ENCODE measurements at regions not wholly inside any gene's neighbourhood (a gene's known extent, or its start where the extent isn't known, plus 50 kb on each side); places are given as distances from the start of the nearest gene placed in this dataset.

- Histone ChIP-seq H3K9ac (no peak overlapping the region), H3K4me1 (no peaks in the 10 kb centered on the region), H3K9me3 (replicated peaks in 1 of 11) (no peaks in the 10 kb centered on the region), H3K36me3 (no peaks in the 10 kb centered on the region), H3K27ac (no peak overlapping the region), H3K4me3 (no peak overlapping the region), H3K4me2 (no peak overlapping the region), H3K27me3 (no peaks in the 10 kb centered on the region), H4K20me1 (no peaks in the 10 kb centered on the region)
- no peak for TF ChIP-seq Cebpa-rat (IDR thresholded peaks at IDR 0.05)
Measured at GRCh38 chr10:10584161-10584560, 433.5 kb upstream of the CELF2 start.

DNA sequence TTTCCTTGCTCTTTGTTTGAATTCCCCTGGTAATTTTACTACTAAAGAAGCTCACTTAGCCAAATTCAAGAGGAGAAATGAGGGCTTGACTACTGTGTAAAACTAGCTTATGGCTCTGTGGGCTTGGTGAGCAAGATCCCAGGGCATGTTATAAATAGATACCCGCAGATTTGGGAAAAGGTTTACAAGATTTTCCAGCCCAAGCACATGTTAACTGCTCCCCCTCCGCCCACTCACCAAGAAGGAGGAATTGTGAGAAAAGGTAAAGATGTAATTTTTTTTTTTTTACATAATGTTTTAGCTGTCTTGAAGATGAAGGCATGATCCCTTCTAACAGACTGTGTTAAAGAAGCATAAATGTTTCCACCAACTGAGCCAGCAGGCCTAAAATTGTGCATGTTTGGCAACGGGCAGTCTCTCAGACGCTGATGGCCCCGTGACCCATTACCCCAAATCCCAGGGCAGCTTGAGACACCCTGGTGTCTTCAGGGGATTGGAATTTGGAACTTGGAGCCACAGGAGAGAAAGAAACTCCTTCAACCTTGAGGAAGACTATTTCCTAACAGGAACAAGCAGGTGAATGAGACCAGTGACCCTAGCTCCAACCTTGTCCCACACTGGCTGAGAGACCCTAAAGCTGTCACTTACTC lies 429.8 kb upstream of the CELF2 start:
- no peak overlapping the region for H3K4me2 ChIP-seq
- no peak for TF ChIP-seq Cebpa-rat (IDR thresholded peaks at IDR 0.05)
- H3K27ac ChIP-seq: no peak overlapping the region
- H3K27me3 ChIP-seq: no peaks in the 10 kb centered on the region
- H3K9ac ChIP-seq: no peak overlapping the region
- H4K20me1 ChIP-seq: no peaks in the 10 kb centered on the region
- no peaks in the 10 kb centered on the region for H3K36me3 ChIP-seq
- peaks cover 0 to 7% (median 0%) of the 10 kb centered on the region in 10 experiments; a peak in 2 of 20 replicates for H3K4me1 ChIP-seq
- H3K4me3 ChIP-seq: no peak overlapping the region
- H3K9me3 ChIP-seq (replicated peaks in 1 of 11): no peaks in the 10 kb centered on the region

DNA sequence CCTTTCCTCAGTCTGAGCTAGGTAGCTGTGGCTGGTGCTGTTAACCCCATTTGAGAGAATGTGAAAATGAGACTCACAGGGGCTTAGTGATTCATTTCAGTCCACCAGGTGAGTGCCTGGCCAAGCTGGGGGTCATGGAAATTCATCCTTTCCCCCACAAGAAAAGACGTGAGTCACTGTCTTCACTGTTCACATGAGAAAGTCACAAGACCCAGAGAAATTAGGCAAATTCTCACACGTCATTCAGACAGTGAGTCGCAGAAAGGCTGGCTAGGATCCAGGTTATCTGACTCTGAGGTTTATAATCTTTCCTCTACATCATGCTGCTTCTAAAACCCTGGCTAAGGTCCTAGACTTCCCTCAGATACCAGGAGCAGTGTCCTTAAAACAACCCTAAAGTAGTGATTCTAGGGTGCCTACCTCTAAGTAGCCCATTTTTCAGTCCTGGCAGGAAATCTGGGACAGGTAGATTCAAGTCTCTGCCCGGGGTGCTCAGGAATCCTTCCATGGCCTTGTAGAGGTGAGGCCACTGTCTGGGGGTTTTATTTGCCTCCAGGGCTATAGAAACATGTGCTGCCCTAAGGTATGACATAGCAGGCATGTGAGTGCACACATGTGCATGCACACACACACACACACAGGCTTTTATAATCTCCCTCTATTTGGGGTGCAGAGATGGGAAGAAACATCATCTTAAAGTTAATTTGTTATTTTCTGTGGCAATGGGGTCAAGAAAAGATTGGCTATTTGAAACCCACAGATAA lies 427.9 kb upstream of the CELF2 start:
- Histone ChIP-seq H3K36me3 (no peaks in the 10 kb centered on the region), H3K4me2 (peak overlapping the region in 1 of 11 experiments; percentile 52; a peak in 2 of 22 replicates), H3K9ac (no peak overlapping the region), H3K27me3 (no peaks in the 10 kb centered on the region), H3K4me3 (no peak overlapping the region), H4K20me1 (no peaks in the 10 kb centered on the region), H3K4me1 (peaks cover 0 to 7% (median 0%) of the 10 kb centered on the region in 10 experiments; a peak in 2 of 20 replicates), H3K27ac (no peak overlapping the region), H3K9me3 (replicated peaks in 1 of 11) (no peaks in the 10 kb centered on the region)
- TF ChIP-seq Cebpa-rat (IDR thresholded peaks at IDR 0.05): no peak

- Histone ChIP-seq H3K9me3 (replicated peaks in 1 of 11) (no peaks in the 10 kb centered on the region), H3K4me1 (peaks cover 0 to 13% (median 0%) of the 10 kb centered on the region in 10 experiments; a peak in 3 of 20 replicates), H3K4me2 (no peak overlapping the region), H3K9ac (no peak overlapping the region), H3K36me3 (no peaks in the 10 kb centered on the region), H3K4me3 (no peak overlapping the region), H3K27ac (no peak overlapping the region), H4K20me1 (no peaks in the 10 kb centered on the region), H3K27me3 (no peaks in the 10 kb centered on the region)
- no peak for TF ChIP-seq Cebpa-rat (IDR thresholded peaks at IDR 0.05)
Measured at GRCh38 chr10:10591715-10592341, 425.8 kb upstream of the CELF2 start.

DNA sequence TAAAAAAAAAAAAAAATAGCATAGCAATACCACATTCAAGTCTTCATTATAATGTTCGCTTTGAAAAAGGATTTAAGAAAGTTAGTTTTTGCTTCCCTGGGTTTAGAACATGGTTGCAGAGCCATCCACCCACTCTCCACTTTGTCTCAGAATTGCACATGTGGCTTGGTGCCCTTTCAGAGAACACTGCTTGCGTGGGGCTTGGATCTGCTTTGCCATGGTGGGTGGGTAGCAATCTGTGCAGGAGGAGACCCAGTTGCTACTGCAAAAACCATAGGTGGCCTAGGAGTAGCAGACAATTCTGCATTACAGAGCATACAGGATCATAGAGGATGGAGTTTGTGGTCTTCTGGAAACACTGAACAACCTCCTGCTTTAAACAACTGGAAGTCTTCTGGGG lies 421.4 kb upstream of the CELF2 start:
- H4K20me1 ChIP-seq: no peaks in the 10 kb centered on the region
- H3K4me2 ChIP-seq: peak overlapping the region in 2 of 11 experiments; percentile 12 to 16; a peak in 2 of 22 replicates
- no peaks in the 10 kb centered on the region for H3K27me3 ChIP-seq
- TF ChIP-seq Cebpa-rat (IDR thresholded peaks at IDR 0.05): no peak
- no peak overlapping the region for H3K9ac ChIP-seq
- no peak overlapping the region for H3K27ac ChIP-seq
- H3K4me3 ChIP-seq: no peak overlapping the region
- peaks cover 0 to 13% (median 2%) of the 10 kb centered on the region in 10 experiments; a peak in 7 of 20 replicates for H3K4me1 ChIP-seq
- H3K9me3 ChIP-seq (replicated peaks in 1 of 11): no peaks in the 10 kb centered on the region
- H3K36me3 ChIP-seq: no peaks in the 10 kb centered on the region

DNA sequence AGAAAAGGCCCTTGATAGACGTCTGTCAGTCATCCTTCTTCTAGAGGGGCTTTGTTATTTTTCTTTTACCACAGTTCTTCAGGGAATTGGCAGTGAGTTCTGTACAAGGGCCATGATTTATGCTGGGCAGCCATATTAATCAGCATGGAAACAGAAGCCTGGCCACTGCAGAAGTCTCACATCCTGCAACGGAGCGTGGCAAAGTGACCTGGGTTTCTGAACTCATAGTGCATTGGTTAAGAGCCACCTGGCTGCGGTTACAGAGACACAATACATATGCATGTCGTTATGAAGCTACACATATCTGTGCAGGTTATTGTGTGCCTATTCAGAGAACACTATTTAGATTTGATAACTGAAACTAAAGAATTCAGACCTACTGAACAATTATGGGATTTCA lies 419.4 kb upstream of the CELF2 start:
- no peak overlapping the region for H3K4me2 ChIP-seq
- no peaks in the 10 kb centered on the region for H3K36me3 ChIP-seq
- no peak for TF ChIP-seq Cebpa-rat (IDR thresholded peaks at IDR 0.05)

DNA sequence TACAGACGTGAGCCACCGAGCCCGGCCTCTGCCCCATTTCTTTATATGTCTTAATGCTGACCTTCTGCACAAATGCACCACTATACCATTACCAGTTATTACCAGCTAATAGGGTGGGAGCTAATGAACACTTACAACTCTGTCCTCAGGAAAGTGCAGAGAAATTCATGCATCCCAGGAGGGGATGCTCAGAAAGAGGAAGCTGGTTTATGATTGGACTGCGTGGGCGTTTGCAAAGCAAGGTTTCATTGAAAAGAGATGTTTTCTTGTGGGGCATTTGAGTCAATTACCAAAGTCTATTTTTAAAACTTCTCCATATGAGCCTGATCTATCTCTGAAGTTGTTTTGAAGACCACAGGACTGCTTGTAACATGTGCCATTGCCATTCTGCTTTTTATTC lies 417.7 kb upstream of the CELF2 start:
- no peaks in the 10 kb centered on the region for H3K36me3 ChIP-seq
- no peak for TF ChIP-seq Cebpa-rat (IDR thresholded peaks at IDR 0.05)
- H3K4me2 ChIP-seq: peak overlapping the region in 3 of 11 experiments; percentile 16 to 24 (median 17); a peak in 3 of 22 replicates

More for the DNA sequence above, 419.4 kb upstream of the CELF2 start:
- Histone ChIP-seq H3K27me3 (no peaks in the 10 kb centered on the region), H3K4me1 (peaks cover 0 to 13% (median 2%) of the 10 kb centered on the region in 10 experiments; a peak in 7 of 20 replicates), H3K27ac (no peak overlapping the region), H3K9me3 (replicated peaks in 1 of 11) (no peaks in the 10 kb centered on the region), H3K9ac (no peak overlapping the region), H4K20me1 (no peaks in the 10 kb centered on the region), H3K4me3 (no peak overlapping the region)

DNA sequence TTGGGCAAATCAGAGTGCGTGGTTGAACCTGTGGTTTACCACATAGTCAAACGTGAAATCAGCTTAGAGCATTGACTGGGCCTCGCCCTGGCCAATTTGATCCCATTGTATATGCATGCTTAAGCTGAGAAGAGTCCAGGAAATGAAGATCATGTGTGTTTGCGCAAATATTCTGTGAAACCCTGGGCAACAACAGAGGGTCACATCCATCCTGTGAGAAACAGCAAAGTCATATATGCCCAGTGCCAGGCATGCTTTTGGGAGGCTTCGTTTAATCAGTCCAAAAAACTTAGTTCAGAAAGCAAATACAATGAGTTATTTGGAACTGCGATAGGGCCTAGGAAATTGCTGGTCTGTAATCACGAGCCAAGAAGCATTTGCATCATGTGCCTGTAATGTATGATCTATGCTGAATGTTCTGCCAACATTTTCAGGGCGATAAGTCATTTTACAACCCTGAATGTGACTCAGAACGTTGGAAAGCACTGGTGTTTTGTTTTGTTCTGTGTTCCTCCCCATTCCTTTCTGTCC lies 412.1 kb upstream of the CELF2 start:
- Histone ChIP-seq H3K4me1 (peaks cover 0 to 3% (median 0%) of the 10 kb centered on the region in 10 experiments; a peak in 3 of 20 replicates), H3K4me2 (no peak overlapping the region), H3K4me3 (no peak overlapping the region), H3K36me3 (no peaks in the 10 kb centered on the region), H3K27ac (no peak overlapping the region), H3K9me3 (replicated peaks in 1 of 11) (no peaks in the 10 kb centered on the region), H3K9ac (no peak overlapping the region), H3K27me3 (no peaks in the 10 kb centered on the region), H4K20me1 (no peaks in the 10 kb centered on the region)
- TF ChIP-seq Cebpa-rat (IDR thresholded peaks at IDR 0.05): no peak

More for the DNA sequence above, 417.7 kb upstream of the CELF2 start:
- Histone ChIP-seq H3K9ac (no peak overlapping the region), H3K27me3 (no peaks in the 10 kb centered on the region), H3K4me1 (peaks cover 0 to 13% (median 2%) of the 10 kb centered on the region in 10 experiments; a peak in 7 of 20 replicates), H4K20me1 (no peaks in the 10 kb centered on the region), H3K27ac (no peak overlapping the region), H3K4me3 (no peak overlapping the region), H3K9me3 (replicated peaks in 1 of 11) (no peaks in the 10 kb centered on the region)

DNA sequence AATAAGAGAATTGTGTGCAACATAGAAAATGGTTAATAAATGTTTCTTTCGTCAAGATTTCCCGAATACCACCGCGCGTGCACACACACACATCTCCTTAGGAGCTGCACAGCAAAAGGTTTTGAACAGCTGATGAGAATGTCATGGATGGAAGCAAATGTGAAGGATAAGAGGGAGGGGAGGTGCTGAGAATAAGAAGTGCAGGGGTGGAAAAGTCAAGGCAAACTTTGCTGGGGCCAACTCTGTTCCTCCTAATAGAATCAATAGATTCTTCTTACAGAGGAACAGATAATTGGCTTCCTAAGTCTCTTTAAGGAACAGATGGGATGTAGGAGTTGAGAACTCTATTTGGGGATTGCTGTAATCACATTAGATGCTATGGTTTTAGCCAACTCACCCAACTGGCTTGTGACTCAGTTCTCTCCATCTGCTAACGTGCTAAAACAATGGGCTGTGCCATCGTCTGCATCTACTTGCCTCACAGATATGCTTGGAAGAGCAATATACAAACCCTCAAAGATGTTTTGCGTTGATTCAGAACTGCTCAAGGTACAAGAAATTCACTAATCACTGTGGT lies 408.2 kb upstream of the CELF2 start:
- Histone ChIP-seq H4K20me1 (no peaks in the 10 kb centered on the region), H3K4me2 (no peak overlapping the region), H3K4me1 (peaks cover 0 to 3% (median 0%) of the 10 kb centered on the region in 10 experiments; a peak in 1 of 20 replicates), H3K27me3 (no peaks in the 10 kb centered on the region), H3K27ac (no peak overlapping the region), H3K9ac (no peak overlapping the region), H3K9me3 (replicated peaks in 1 of 11) (no peaks in the 10 kb centered on the region), H3K36me3 (no peaks in the 10 kb centered on the region), H3K4me3 (no peak overlapping the region)
- TF ChIP-seq Cebpa-rat (IDR thresholded peaks at IDR 0.05): no peak
